Osteocyte (in vitro differentiated cells): ENCODE measurements at regions not wholly inside any gene's neighbourhood (a gene's known extent, or its start where the extent isn't known, plus 50 kb on each side); places are given as distances from the start of the nearest gene placed in this dataset.

Experiments
- DNase-seq: peaks from one replicate; pipeline ENCODE4 v3.0.0; 2021; ENCODE audit warnings: mixed read lengths; ENCODE audit not compliant: unreplicated experiment; ENCODE audit errors: extremely low spot score
- H3K27ac Mint-ChIP-seq: one replicate; pipeline ENCODE4 v1.8.0; 2021; ENCODE audit warnings: mild to moderate bottlenecking, mixed read lengths; ENCODE audit not compliant: unreplicated experiment
- H3K27me3 Mint-ChIP-seq: one replicate; pipeline ENCODE4 v1.8.0; 2021; ENCODE audit warnings: mixed read lengths; ENCODE audit not compliant: unreplicated experiment
- H3K36me3 Mint-ChIP-seq: one replicate; pipeline ENCODE4 v1.8.0; 2021; ENCODE audit warnings: mixed read lengths; ENCODE audit not compliant: unreplicated experiment
- H3K4me1 Mint-ChIP-seq: one replicate; pipeline ENCODE4 v1.8.0; 2021; ENCODE audit warnings: mixed read lengths; ENCODE audit not compliant: unreplicated experiment
- H3K4me3 Mint-ChIP-seq: one replicate; pipeline ENCODE4 v1.8.0; 2021; ENCODE audit warnings: mild to moderate bottlenecking, moderate library complexity, mixed read lengths; ENCODE audit not compliant: unreplicated experiment
- H3K9me3 Mint-ChIP-seq: one replicate; pipeline ENCODE4 v1.8.0; 2021; ENCODE audit warnings: mixed read lengths; ENCODE audit not compliant: unreplicated experiment
- CTCF ChIP-seq: fragments of 200-600 bp; sonication (generic); IDR thresholded peaks from 2 replicates; pipeline ENCODE4 v1.5.0; 2021; ENCODE audit warnings: antibody characterized with exemption, mild to moderate bottlenecking, moderate library complexity

DNA sequence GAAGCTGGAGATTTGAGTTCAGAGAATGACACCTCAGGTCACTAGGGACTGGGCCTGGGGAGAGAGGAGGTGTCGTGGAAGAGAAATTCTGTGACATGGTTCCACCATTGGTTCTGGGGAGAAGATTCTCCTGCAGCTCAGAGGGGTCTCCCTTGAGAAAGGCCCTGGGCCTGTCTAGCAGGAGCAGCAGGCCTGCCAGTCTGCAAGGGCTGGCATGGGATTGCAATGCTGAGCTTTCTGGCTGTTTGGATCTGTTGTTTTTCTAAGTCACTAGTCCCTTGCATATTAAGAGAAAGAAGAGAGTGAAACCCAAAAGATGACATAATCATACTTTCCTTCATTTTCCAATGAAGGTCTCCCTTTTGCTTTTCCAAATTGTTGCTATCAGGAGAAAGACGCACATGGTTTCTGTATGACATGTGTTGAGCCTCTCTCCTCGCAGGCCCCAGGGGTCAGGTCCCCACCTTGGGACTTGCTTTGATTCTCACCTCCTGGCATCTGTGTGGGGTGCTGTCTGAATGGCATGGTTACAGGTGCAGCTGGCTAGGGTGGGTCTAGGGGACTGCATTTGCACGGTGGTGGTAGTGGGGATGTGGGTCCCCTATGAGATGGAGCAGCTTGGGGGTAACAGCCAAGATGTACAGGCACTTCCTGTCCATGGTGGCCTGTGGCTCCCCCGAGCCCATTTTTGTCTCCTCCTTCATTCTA, 117.8 kb downstream of the GLI2 start:
- no peak for DNase-seq
- no peak overlapping the region for H3K4me3 Mint-ChIP-seq
- TF ChIP-seq CTCF = no peak
- H3K4me1 Mint-ChIP-seq = peaks cover 25% of the 10 kb centered on the region
- H3K9me3 Mint-ChIP-seq = peaks cover 16% of the 10 kb centered on the region
- H3K36me3 Mint-ChIP-seq = peaks cover 15% of the 10 kb centered on the region
- H3K27ac Mint-ChIP-seq = no peak overlapping the region
- H3K27me3 Mint-ChIP-seq = no peaks in the 10 kb centered on the region

- peaks cover 9% of the 10 kb centered on the region for H3K36me3 Mint-ChIP-seq
- peaks cover 28% of the 10 kb centered on the region for H3K4me1 Mint-ChIP-seq
- no peaks in the 10 kb centered on the region for H3K27me3 Mint-ChIP-seq
- H3K4me3 Mint-ChIP-seq = no peak overlapping the region
- no peak for DNase-seq
- H3K9me3 Mint-ChIP-seq = peaks cover 10% of the 10 kb centered on the region
- TF ChIP-seq CTCF = no peak
- no peak overlapping the region for H3K27ac Mint-ChIP-seq
Measured at GRCh38 chr2:120854014-120854620, 118.4 kb downstream of the GLI2 start.

GRCh38 chr2:120854766-120855530, 119.3 kb downstream of the GLI2 start:
- H3K36me3 Mint-ChIP-seq = peaks cover 2% of the 10 kb centered on the region
- no peak for DNase-seq
- no peak overlapping the region for H3K4me3 Mint-ChIP-seq
- H3K4me1 Mint-ChIP-seq = peaks cover 28% of the 10 kb centered on the region
- H3K27ac Mint-ChIP-seq = no peak overlapping the region
- H3K27me3 Mint-ChIP-seq = no peaks in the 10 kb centered on the region
- TF ChIP-seq CTCF = no peak
- H3K9me3 Mint-ChIP-seq = peaks cover 4% of the 10 kb centered on the region

DNA sequence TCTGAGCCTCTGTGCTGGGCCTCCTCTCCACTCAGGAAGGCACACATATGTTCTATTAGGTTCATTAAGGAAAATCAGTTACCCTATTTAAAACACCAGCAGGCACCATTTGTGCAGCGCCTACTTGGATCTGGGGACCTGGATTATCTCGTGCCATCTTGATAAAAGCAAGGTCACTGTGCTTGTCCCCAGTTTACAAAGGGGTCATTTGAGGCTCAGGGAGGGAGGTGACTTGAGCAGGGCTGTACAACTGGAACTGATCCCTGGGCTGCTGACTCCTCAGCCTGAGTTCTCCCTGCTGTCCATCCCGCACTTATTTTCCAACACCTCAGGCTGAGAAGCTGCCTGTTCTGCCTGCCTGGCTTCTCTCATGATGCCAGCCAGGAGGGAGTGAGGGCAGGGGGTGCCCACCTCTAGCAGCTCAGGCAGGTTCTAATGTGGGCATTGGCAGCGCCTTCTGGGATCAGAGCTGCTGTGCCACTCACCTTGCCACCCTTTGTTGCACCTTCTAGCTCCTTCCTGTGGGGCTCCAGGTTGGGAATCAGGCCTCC, 120.3 kb downstream of the GLI2 start:
- Mint-ChIP-seq H3K9me3 (no peaks in the 10 kb centered on the region), H3K36me3 (no peaks in the 10 kb centered on the region), H3K27me3 (no peaks in the 10 kb centered on the region), H3K4me1 (peaks cover 31% of the 10 kb centered on the region), H3K27ac (no peak overlapping the region), H3K4me3 (no peak overlapping the region)
- DNase-seq = no peak
- TF ChIP-seq CTCF = no peak

GRCh38 chr2:120856421-120856862, 120.8 kb downstream of the GLI2 start:
- no peak for DNase-seq
- Mint-ChIP-seq H3K4me1 (peaks cover 36% of the 10 kb centered on the region), H3K27me3 (no peaks in the 10 kb centered on the region), H3K4me3 (no peak overlapping the region), H3K36me3 (no peaks in the 10 kb centered on the region), H3K27ac (no peak overlapping the region), H3K9me3 (no peaks in the 10 kb centered on the region)
- TF ChIP-seq CTCF = peak; percentile 18
